ENCODE measurements at regions not wholly inside any gene's neighbourhood (a gene's known extent, or its start where the extent isn't known, plus 50 kb on each side); places are given as distances from the start of the nearest gene placed in this dataset.

DNA sequence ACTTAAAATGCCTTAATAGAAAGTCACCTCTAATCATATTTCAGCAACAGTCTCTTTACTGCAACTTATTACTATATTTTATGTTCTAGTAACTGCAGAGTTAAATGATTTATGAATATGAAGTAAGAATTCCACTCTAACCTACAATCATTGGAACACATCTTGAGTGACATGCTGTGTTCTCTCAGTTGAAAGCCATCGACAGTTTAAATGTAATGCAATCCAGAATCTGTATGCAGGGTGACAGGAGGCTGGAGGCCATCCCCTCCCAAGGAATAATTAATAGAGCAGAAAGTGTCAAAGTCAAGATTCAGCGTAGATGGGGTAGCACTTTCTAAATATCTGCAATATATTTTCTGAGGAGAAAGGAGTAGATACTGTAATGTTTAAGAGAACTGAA lies 590.3 kb upstream of the SORCS1 start:
- TF ChIP-seq, protein P1, sequence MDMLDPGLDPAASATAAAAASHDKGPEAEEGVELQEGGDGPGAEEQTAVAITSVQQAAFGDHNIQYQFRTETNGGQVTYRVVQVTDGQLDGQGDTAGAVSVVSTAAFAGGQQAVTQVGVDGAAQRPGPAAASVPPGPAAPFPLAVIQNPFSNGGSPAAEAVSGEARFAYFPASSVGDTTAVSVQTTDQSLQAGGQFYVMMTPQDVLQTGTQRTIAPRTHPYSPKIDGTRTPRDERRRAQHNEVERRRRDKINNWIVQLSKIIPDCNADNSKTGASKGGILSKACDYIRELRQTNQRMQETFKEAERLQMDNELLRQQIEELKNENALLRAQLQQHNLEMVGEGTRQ (IDR thresholded peaks at IDR 0.05): no peak
- H3K4me1 ChIP-seq: no peaks in the 10 kb centered on the region
- ChIA-PET POLR2A (no interaction called here), CTCF (no interaction called here)
- no peaks in the 10 kb centered on the region for H3K9me3 ChIP-seq
- WGBS (ENCODE audit: missing lambda C conversion rate): 12% methylated on average over 2 of the region's 2 CpGs
- FAIRE-seq (no peak), ATAC-seq (no peak), DNase-seq (ENCODE audit: low read depth in 1 of 2, low spot score in 1 of 2) (no peak)
- no peak overlapping the region for H3K27ac ChIP-seq
- H3K4me3 ChIP-seq: no peak overlapping the region
- no peak overlapping the region for H3K4me2 ChIP-seq

DNA sequence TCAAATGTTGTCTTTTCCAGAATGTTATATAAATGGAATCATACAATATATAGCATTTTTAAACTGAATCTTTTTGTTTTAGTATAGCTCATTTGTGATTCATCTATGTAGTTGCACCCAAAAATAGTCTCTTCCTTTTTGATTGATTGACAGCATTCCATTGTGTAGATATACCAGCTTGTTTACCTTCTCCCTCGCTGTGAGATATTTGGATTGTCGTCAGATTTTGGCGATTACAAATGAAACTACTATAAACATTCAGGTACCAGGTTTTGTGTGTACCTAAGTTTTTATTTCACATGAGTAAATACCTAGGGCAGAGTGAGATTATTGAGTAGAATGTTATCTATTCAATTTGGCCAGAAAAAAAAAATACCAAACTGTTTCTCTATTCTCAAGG lies 584.7 kb upstream of the SORCS1 start:
- Histone ChIP-seq H3K27ac (no peak overlapping the region), H3K4me1 (no peaks in the 10 kb centered on the region), H3K9me3 (no peaks in the 10 kb centered on the region), H3K4me2 (no peak overlapping the region), H3K4me3 (no peak overlapping the region)
- DNase-seq (ENCODE audit: low read depth in 1 of 2, low spot score in 1 of 2) (no peak), FAIRE-seq (no peak), ATAC-seq (no peak)
- CTCF ChIA-PET: no interaction called here
- POLR2A ChIA-PET: no interaction called here
- no peak for TF ChIP-seq HDAC2 (IDR thresholded peaks at IDR 0.05)
- no peak for TF ChIP-seq E2F6 (IDR thresholded peaks at IDR 0.05; ENCODE audit: borderline replicate concordance, low read depth)
- no peak for TF ChIP-seq ESRRA (IDR thresholded peaks at IDR 0.05; ENCODE audit: borderline replicate concordance, low read length)
- TF ChIP-seq SREBF2 (IDR thresholded peaks at IDR 0.05): no peak
- WGBS (ENCODE audit: missing lambda C conversion rate): 2% methylated on average over 3 of the region's 3 CpGs

DNA sequence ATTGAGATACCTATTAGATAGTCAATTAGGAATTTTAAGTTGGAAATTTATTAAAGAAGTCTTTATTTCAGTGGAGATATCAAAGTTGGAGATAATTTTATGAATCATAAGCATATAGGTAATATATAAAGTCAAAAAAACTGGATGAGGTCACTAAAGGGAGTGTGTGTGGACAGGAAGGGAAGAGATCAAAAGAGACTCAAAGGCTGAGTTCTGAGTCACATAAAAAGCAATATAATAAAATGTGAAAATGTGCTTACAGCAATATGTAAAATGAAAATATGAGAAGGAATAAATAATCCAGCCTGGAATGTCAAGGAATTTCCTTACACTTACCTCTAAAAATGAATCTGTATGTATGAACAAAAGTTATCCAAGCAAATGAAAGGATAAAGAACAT lies 583.3 kb upstream of the SORCS1 start:
- Histone ChIP-seq H3K9me3 (no peaks in the 10 kb centered on the region), H3K4me2 (no peak overlapping the region), H3K4me3 (no peak overlapping the region), H3K27ac (no peak overlapping the region), H3K4me1 (no peaks in the 10 kb centered on the region)
- FAIRE-seq (no peak), ATAC-seq (no peak), DNase-seq (ENCODE audit: low read depth in 1 of 2, low spot score in 1 of 2) (no peak)
- ChIA-PET POLR2A (no interaction called here), CTCF (no interaction called here)
- TF ChIP-seq ZC3H11A (IDR thresholded peaks at IDR 0.05) (no peak), CHD4 (IDR thresholded peaks at IDR 0.05; ENCODE audit: borderline replicate concordance) (no peak), SMC3 (IDR thresholded peaks at IDR 0.05) (no peak)

GRCh38 chr10:107741971-107742370 lies 577.5 kb upstream of the SORCS1 start:
- Histone ChIP-seq H3K4me1 (no peaks in the 10 kb centered on the region), H3K27ac (no peak overlapping the region), H3K4me2 (no peak overlapping the region), H3K4me3 (no peak overlapping the region), H3K9me3 (no peaks in the 10 kb centered on the region)
- TF ChIP-seq, protein P2, sequence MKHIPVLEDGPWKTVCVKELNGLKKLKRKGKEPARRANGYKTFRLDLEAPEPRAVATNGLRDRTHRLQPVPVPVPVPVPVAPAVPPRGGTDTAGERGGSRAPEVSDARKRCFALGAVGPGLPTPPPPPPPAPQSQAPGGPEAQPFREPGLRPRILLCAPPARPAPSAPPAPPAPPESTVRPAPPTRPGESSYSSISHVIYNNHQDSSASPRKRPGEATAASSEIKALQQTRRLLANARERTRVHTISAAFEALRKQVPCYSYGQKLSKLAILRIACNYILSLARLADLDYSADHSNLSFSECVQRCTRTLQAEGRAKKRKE (CRISPR knock-in tag; IDR thresholded peaks at IDR 0.05; ENCODE audit: low read depth): no peak
- TF ChIP-seq ELK1 (IDR thresholded peaks at IDR 0.05; ENCODE audit: low read depth, low read length) (no peak), NR3C1 (IDR thresholded peaks at IDR 0.05) (no peak), KDM5A (IDR thresholded peaks at IDR 0.05) (no peak), CBX8 (IDR thresholded peaks at IDR 0.05) (no peak), HDAC2 (IDR thresholded peaks at IDR 0.05) (no peak), ZFP36 (IDR thresholded peaks at IDR 0.05; ENCODE audit: borderline replicate concordance, partially characterized antibody) (no peak), HEYL (CRISPR knock-in tag; IDR thresholded peaks at IDR 0.05) (no peak), CBX2 (IDR thresholded peaks at IDR 0.05; ENCODE audit: borderline replicate concordance, low read depth) (no peak), ESRRA (IDR thresholded peaks at IDR 0.05; ENCODE audit: borderline replicate concordance, low read length) (no peak), GATA3 (IDR thresholded peaks at IDR 0.05; ENCODE audit: borderline replicate concordance) (no peak), RARB (CRISPR knock-in tag; IDR thresholded peaks at IDR 0.05) (no peak), CHD2 (IDR thresholded peaks at IDR 0.05; ENCODE audit: low read length, partially characterized antibody) (no peak), FOSL2 (IDR thresholded peaks at IDR 0.05) (no peak), FOSL2 (CRISPR knock-in tag; IDR thresholded peaks at IDR 0.05) (no peak), JUNB (IDR thresholded peaks at IDR 0.05) (no peak), POLR2AphosphoS2 (conservative IDR thresholded peaks at IDR 0.05; ENCODE audit: low read length) (no peak), JUN (IDR thresholded peaks at IDR 0.05) (no peak), NFE2L2 (conservative IDR thresholded peaks at IDR 0.05; ENCODE audit: low read length) (no peak)
- TF ChIP-seq, protein P3, sequence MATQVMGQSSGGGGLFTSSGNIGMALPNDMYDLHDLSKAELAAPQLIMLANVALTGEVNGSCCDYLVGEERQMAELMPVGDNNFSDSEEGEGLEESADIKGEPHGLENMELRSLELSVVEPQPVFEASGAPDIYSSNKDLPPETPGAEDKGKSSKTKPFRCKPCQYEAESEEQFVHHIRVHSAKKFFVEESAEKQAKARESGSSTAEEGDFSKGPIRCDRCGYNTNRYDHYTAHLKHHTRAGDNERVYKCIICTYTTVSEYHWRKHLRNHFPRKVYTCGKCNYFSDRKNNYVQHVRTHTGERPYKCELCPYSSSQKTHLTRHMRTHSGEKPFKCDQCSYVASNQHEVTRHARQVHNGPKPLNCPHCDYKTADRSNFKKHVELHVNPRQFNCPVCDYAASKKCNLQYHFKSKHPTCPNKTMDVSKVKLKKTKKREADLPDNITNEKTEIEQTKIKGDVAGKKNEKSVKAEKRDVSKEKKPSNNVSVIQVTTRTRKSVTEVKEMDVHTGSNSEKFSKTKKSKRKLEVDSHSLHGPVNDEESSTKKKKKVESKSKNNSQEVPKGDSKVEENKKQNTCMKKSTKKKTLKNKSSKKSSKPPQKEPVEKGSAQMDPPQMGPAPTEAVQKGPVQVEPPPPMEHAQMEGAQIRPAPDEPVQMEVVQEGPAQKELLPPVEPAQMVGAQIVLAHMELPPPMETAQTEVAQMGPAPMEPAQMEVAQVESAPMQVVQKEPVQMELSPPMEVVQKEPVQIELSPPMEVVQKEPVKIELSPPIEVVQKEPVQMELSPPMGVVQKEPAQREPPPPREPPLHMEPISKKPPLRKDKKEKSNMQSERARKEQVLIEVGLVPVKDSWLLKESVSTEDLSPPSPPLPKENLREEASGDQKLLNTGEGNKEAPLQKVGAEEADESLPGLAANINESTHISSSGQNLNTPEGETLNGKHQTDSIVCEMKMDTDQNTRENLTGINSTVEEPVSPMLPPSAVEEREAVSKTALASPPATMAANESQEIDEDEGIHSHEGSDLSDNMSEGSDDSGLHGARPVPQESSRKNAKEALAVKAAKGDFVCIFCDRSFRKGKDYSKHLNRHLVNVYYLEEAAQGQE (IDR thresholded peaks at IDR 0.05): no peak
- TF ChIP-seq, protein P4, sequence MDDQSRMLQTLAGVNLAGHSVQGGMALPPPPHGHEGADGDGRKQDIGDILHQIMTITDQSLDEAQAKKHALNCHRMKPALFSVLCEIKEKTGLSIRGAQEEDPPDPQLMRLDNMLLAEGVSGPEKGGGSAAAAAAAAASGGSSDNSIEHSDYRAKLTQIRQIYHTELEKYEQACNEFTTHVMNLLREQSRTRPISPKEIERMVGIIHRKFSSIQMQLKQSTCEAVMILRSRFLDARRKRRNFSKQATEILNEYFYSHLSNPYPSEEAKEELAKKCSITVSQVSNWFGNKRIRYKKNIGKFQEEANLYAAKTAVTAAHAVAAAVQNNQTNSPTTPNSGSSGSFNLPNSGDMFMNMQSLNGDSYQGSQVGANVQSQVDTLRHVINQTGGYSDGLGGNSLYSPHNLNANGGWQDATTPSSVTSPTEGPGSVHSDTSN (IDR thresholded peaks at IDR 0.05): no peak
- CTCF ChIA-PET: no interaction called here
- FAIRE-seq: no peak
- ATAC-seq: no peak
- 0% methylated on average over 3 of the region's 3 CpGs for whole genome bisulfite sequencing (ENCODE audit: missing lambda C conversion rate)
- POLR2A ChIA-PET: no interaction called here
- no peak for DNase-seq (ENCODE audit: low read depth in 1 of 2, low spot score in 1 of 2)
